ENCODE measurements at regions not wholly inside any gene's neighbourhood (a gene's known extent, or its start where the extent isn't known, plus 50 kb on each side); places are given as distances from the start of the nearest gene placed in this dataset.
A peak's percentile ranks its signal among the peaks of the same experiment; 100 is the strongest.
"Not testable (repeated sequence)": the region's sequence is repeated elsewhere in the genome, so short reads cannot be mapped to it uniquely, and the experiment has no call there.

- no peak for DNase-seq (ENCODE audit: extremely low read depth, low read depth)
These were observed 85.1 kb downstream of the GNL3L start for GRCh38 chrX:54615109-54615508.

- no peak for DNase-seq (ENCODE audit: extremely low read depth, low read depth)
These were observed 103.6 kb downstream of the GNL3L start for GRCh38 chrX:54633641-54634040.

GRCh38 chrX:54639018-54639345 is 109.0 kb downstream of the GNL3L start:
- no peak for DNase-seq (ENCODE audit: extremely low read depth, low read depth)

- DNase-seq (ENCODE audit: extremely low read depth, low read depth), result peak; percentile 97
These were observed 109.5 kb downstream of the GNL3L start for GRCh38 chrX:54639346-54640102.

DNA sequence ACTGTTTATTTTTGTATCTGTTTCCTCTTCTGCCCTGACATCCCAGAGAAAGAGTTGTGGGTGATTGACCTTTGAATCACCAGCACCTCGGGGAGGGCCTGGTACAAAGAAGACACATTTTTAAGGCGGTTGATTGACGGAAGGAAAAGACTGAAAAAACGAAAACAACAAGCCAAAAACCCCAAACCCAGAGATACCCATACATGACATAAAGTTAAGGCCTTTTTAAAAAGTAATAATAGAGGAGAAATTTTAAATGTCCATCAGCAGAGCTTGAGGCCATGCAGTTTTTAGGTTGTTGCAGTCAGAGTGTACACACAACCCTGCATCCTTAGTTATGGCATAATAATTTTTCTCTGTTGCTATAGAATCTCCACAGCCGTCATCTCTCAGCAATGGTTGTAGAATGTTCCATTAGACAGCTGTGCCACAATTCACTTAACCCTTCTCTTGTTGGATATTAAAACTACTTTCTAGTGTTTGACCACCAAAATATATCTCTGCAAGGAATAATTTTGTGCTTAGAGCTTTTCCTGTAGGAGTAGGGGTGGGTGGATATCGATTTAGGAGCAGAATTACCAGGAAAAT is 110.2 kb downstream of the GNL3L start:
- no peak for DNase-seq (ENCODE audit: extremely low read depth, low read depth)

DNA sequence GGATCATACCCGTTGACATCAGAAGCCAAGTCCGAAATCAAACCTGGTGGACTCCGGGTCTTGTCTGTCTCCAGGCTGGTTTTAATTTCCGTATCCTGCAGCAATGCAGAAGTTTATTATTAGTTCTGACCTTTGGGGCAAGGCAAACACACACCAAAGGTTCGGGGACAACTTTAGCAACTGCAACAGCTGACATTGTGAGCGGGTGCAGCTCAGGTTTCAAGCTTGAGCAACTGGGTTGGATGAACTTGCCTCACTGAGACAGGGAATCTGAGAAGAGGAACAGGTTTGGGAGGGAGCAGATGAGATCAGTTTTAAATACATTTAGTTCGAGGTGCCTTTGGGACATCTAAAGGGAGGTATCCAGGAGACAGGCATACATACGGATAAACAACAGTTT is 110.7 kb downstream of the GNL3L start:
- DNase-seq (ENCODE audit: extremely low read depth, low read depth), result no peak

- DNase-seq (ENCODE audit: extremely low read depth, low read depth), result no peak
These were observed 111.5 kb downstream of the GNL3L start for GRCh38 chrX:54641530-54641929.

GRCh38 chrX:54647607-54648006 is 117.6 kb downstream of the GNL3L start:
- not testable (repeated sequence) for DNase-seq (ENCODE audit: extremely low read depth, low read depth)

GRCh38 chrX:54659547-54659946 is 129.5 kb downstream of the GNL3L start:
- no peak for DNase-seq (ENCODE audit: extremely low read depth, low read depth)

- DNase-seq (ENCODE audit: extremely low read depth, low read depth), result no peak
These were observed 122.3 kb downstream of the ITIH6 start for GRCh38 chrX:54675762-54676161.

- DNase-seq (ENCODE audit: extremely low read depth, low read depth), result no peak
These were observed 102.8 kb downstream of the ITIH6 start for GRCh38 chrX:54695231-54695630.

GRCh38 chrX:54695816-54696487 is 102.1 kb downstream of the ITIH6 start:
- DNase-seq (ENCODE audit: extremely low read depth, low read depth), result no peak

Measured in NCI-H460 (cell line).